B cell (primary cell): ENCODE measurements at regions not wholly inside any gene's neighbourhood (a gene's known extent, or its start where the extent isn't known, plus 50 kb on each side); places are given as distances from the start of the nearest gene placed in this dataset.

Experiments used
- ATAC-seq: fragments of 200-7000 bp; cut with Tn5 transposase; one replicate; pipeline ENCODE4 v1.10.0; 2021; ENCODE audit warnings: low read depth, mild to moderate bottlenecking, moderate number of reproducible peaks, moderate library complexity
- CTCF ChIA-PET: fragments of 350-600 bp; sonication (Branson Sonifier 250); formaldehyde crosslinking; loops from one replicate; lab custom pipeline; 2021; ENCODE audit warnings: antibody characterized with exemption, inconsistent platforms; lab: Charles Lee
- POLR2A ChIA-PET: fragments of 350-600 bp; sonication (Branson Sonifier 250); formaldehyde crosslinking; loops from one replicate; lab custom pipeline; 2021; ENCODE audit warnings: antibody characterized with exemption; lab: Charles Lee
- DNase-seq: peaks from one replicate; pipeline ENCODE4 v3.0.0; 2013
- H2AFZ ChIP-seq: 2 replicates; pipeline ENCODE4 v1.6.1; 2012; ENCODE audit warnings: mild to moderate bottlenecking, low read depth, low read length; ENCODE audit not compliant: insufficient read depth, poor library complexity, severe bottlenecking
- H3K27ac ChIP-seq, 2 donors: 1 replicate in 1 of 2; 2 replicates in 1 of 2; pipeline ENCODE4 v1.5.1; 2012 to 2013; ENCODE audit warnings: low read length in 2 of 2, mild to moderate bottlenecking in 2 of 2, moderate library complexity in 1 of 2
- H3K27me3 ChIP-seq, 4 experiments: fragments of 200-600 bp in 1 of 4; sonication (generic) in 1 of 4; replicated peaks in 1 of 4; 1 replicate in 2 of 4; 2 replicates in 2 of 4; pipeline versions ENCODE4 v1.6.1 to v1.7.0; 2013 to 2016; ENCODE audit warnings: low read length in 3 of 4, mild to moderate bottlenecking in 2 of 4, mixed read lengths in 1 of 4, moderate library complexity in 1 of 4; ENCODE audit not compliant: insufficient read depth in 4 of 4, control insufficient read depth in 3 of 4; ENCODE audit errors: control extremely low read depth in 1 of 4
- H3K36me3 ChIP-seq, 2 experiments: replicated peaks in 1 of 2; 1 replicate in 1 of 2; 2 replicates in 1 of 2; pipeline versions ENCODE4 v1.6.1 to v1.7.1; 2013; ENCODE audit warnings: low read length in 1 of 2; ENCODE audit not compliant: insufficient read depth in 2 of 2, control insufficient read depth in 1 of 2; ENCODE audit errors: control extremely low read depth in 1 of 2, extremely low read depth in 1 of 2
- H3K4me1 ChIP-seq, 2 donors: fragments of 200-600 bp in 1 of 2; sonication (generic) in 1 of 2; 1 replicate in 1 of 2; 2 replicates in 1 of 2; pipeline versions ENCODE4 v1.5.1 to v1.6.1; 2013 to 2017; ENCODE audit warnings: low read length in 2 of 2; ENCODE audit not compliant: control insufficient read depth in 2 of 2, insufficient read depth in 2 of 2
- H3K4me2 ChIP-seq: replicated peaks from 2 replicates; pipeline ENCODE3; 2012; ENCODE audit warnings: mild to moderate bottlenecking, low read depth, low read length; ENCODE audit not compliant: poor library complexity, severe bottlenecking
- H3K4me3 ChIP-seq, 5 experiments: fragments of 200-600 bp in 1 of 5; sonication (generic) in 1 of 5; 1 replicate in 3 of 5; 2 replicates in 2 of 5; pipeline versions ENCODE4 v1.5.1 to v1.7.0; 2011 to 2016; ENCODE audit warnings: low read length in 4 of 5, mild to moderate bottlenecking in 4 of 5, low read depth in 2 of 5, control low read depth in 1 of 5, moderate library complexity in 1 of 5; ENCODE audit not compliant: insufficient read depth in 1 of 5; ENCODE audit errors: control extremely low read depth in 1 of 5, extremely low read depth in 1 of 5
- H3K79me2 ChIP-seq: fragments of 200-600 bp; sonication (generic); one replicate; pipeline ENCODE4 v1.6.0; 2016; ENCODE audit warnings: low read length; ENCODE audit not compliant: control insufficient read depth, insufficient read depth
- H3K9ac ChIP-seq: fragments of 200-600 bp; sonication (generic); 2 replicates; pipeline ENCODE4 v1.6.1; 2017; ENCODE audit warnings: mild to moderate bottlenecking, low read length, moderate library complexity
- H3K9me3 ChIP-seq, 3 donors: one replicate each; pipeline versions ENCODE4 v1.6.1 to v1.7.1; 2013; ENCODE audit warnings: low read length in 2 of 3; ENCODE audit not compliant: control insufficient read depth in 2 of 3, insufficient read depth in 1 of 3; ENCODE audit errors: control extremely low read depth in 1 of 3
- H4K20me1 ChIP-seq: 2 replicates; pipeline ENCODE4 v1.6.0; 2012; ENCODE audit warnings: mild to moderate bottlenecking, low read length; ENCODE audit not compliant: insufficient read depth, control insufficient read depth, poor library complexity, severe bottlenecking
- H3K27ac Mint-ChIP-seq: one replicate; pipeline ENCODE4 v1.8.0; 2021; ENCODE audit warnings: mixed read lengths
- H3K27me3 Mint-ChIP-seq: one replicate; pipeline ENCODE4 v1.8.0; 2021; ENCODE audit warnings: mixed read lengths
- H3K4me1 Mint-ChIP-seq: one replicate; pipeline ENCODE4 v1.8.0; 2021; ENCODE audit warnings: mixed read lengths
- H3K4me3 Mint-ChIP-seq: one replicate; pipeline ENCODE4 v1.8.0; 2021; ENCODE audit warnings: mixed read lengths
- H3K9me3 Mint-ChIP-seq: one replicate; pipeline ENCODE4 v1.8.0; 2022; ENCODE audit warnings: mixed read lengths; ENCODE audit not compliant: insufficient read depth
- EZH2 ChIP-seq: IDR thresholded peaks from 2 replicates; pipeline ENCODE4 v1.6.1; 2012; ENCODE audit warnings: borderline replicate concordance, low read depth, mild to moderate bottlenecking, moderate library complexity, low read length; ENCODE audit not compliant: insufficient read depth, poor library complexity, severe bottlenecking
- WGBS: methylation state at CpG from one replicate; pipeline ENCODE4 v1.1.5; 2013; ENCODE audit warnings: missing lambda C conversion rate; ENCODE audit not compliant: insufficient coverage; 5-methylcytosine and 5-hydroxymethylcytosine counted together
- intact Hi-C: fragments of 100-400 bp; cut with micrococcal nuclease; formaldehyde crosslinking; loops from one replicate; pipeline ENCODE4 v1.10.0; 2022
- TF ChIP-seq, protein P1 (sequence below): fragments of 200-600 bp; IDR thresholded peaks from one replicate; pipeline ENCODE4 v1.8.0; 2022; ENCODE audit warnings: antibody characterized with exemption, mild to moderate bottlenecking

DNA sequence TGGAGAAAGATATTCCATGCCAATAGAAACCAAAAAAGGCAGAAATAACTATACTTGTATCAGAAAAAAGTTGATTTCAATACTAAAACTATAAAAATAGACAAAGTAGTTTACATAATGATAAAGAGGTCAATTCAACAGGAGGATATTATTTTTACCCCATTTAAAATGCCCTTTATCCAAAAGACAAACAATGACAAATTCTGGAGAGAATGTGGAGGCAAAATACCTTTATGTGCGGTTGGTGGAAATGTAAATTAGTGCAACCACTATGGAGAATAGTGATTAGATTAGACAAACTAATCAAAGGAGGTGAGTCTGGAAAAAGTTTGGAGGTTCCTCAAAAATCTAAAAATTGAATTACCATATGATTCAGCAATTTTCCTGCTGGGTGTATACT, 1262.3 kb downstream of the GRIK2 start:
- H3K4me1 Mint-ChIP-seq, result no peaks in the 10 kb centered on the region
- H3K27ac Mint-ChIP-seq, result no peak overlapping the region
- H3K27me3 ChIP-seq, result no peaks in the 10 kb centered on the region
- H2AFZ ChIP-seq, result no peak overlapping the region
- DNase-seq (no peak), ATAC-seq (no peak)
- H4K20me1 ChIP-seq, result no peaks in the 10 kb centered on the region
- ChIA-PET CTCF (no interaction called here), POLR2A (no interaction called here)
- no CpG with 5 or more reads among the region's 1 CpG for WGBS
- no peak for TF ChIP-seq EZH2
- TF ChIP-seq, protein P1, sequence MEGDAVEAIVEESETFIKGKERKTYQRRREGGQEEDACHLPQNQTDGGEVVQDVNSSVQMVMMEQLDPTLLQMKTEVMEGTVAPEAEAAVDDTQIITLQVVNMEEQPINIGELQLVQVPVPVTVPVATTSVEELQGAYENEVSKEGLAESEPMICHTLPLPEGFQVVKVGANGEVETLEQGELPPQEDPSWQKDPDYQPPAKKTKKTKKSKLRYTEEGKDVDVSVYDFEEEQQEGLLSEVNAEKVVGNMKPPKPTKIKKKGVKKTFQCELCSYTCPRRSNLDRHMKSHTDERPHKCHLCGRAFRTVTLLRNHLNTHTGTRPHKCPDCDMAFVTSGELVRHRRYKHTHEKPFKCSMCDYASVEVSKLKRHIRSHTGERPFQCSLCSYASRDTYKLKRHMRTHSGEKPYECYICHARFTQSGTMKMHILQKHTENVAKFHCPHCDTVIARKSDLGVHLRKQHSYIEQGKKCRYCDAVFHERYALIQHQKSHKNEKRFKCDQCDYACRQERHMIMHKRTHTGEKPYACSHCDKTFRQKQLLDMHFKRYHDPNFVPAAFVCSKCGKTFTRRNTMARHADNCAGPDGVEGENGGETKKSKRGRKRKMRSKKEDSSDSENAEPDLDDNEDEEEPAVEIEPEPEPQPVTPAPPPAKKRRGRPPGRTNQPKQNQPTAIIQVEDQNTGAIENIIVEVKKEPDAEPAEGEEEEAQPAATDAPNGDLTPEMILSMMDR, result no peak
- intact Hi-C loops, result no loop called here
- no peak overlapping the region for H3K4me2 ChIP-seq
- H3K9me3 ChIP-seq, result peaks cover 0 to 5% (median 0%) of the 10 kb centered on the region in 3 donors
- H3K27ac ChIP-seq, result no peak overlapping the region
- H3K4me3 ChIP-seq, result no peak overlapping the region
- H3K9me3 Mint-ChIP-seq, result peaks cover 9% of the 10 kb centered on the region
- H3K36me3 ChIP-seq, result no peaks in the 10 kb centered on the region
- H3K79me2 ChIP-seq, result no peaks in the 10 kb centered on the region
- no peaks in the 10 kb centered on the region for H3K27me3 Mint-ChIP-seq
- H3K4me3 Mint-ChIP-seq, result no peak overlapping the region
- no peak overlapping the region for H3K9ac ChIP-seq
- H3K4me1 ChIP-seq, result no peaks in the 10 kb centered on the region

DNA sequence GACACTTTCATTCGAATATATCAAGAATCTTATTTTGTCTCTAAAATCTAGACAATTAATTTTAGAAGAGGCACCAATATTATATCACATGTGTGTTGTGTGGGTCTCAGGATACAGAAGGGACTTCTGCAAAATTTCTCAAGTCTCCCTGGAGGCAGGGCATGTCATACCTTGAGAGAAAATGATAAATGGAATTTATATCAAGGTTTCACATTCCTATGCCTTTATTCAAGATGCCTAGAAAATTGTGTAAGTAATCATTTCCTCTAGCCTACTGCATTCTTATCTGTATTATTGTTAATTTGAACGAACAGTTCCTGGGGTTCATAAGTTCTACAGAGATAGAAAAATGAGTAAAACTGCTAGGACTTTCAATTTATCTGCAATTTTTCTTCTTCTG, 1247.9 kb downstream of the GRIK2 start:
- ChIA-PET CTCF (no interaction called here), POLR2A (no interaction called here)
- Histone ChIP-seq H2AFZ (no peak overlapping the region), H4K20me1 (no peaks in the 10 kb centered on the region), H3K9me3 (no peaks in the 10 kb centered on the region), H3K27me3 (no peaks in the 10 kb centered on the region), H3K27ac (no peak overlapping the region), H3K4me2 (no peak overlapping the region), H3K4me3 (no peak overlapping the region), H3K79me2 (no peaks in the 10 kb centered on the region), H3K36me3 (no peaks in the 10 kb centered on the region), H3K9ac (no peak overlapping the region), H3K4me1 (no peaks in the 10 kb centered on the region)
- Mint-ChIP-seq H3K27me3 (no peaks in the 10 kb centered on the region), H3K4me1 (no peaks in the 10 kb centered on the region), H3K4me3 (no peak overlapping the region), H3K9me3 (no peaks in the 10 kb centered on the region), H3K27ac (no peak overlapping the region)
- ATAC-seq, result no peak
- no peak for DNase-seq
- no CpG with 5 or more reads among the region's 2 CpGs for WGBS
- TF ChIP-seq, protein P1, result no peak
- TF ChIP-seq EZH2, result no peak
- intact Hi-C loops, result no loop called here
